ENCODE measurements at regions not wholly inside any gene's neighbourhood (a gene's known extent, or its start where the extent isn't known, plus 50 kb on each side); places are given as distances from the start of the nearest gene placed in this dataset.

- 2% methylated on average over 3 of the region's 3 CpGs for WGBS (ENCODE audit: low lambda C conversion rate)
- no TSS peak for BruUV-seq (replicated peaks)
- no peak for FAIRE-seq
- Histone ChIP-seq H3K9ac (ENCODE audit: insufficient read depth, low read depth, low read length) (no peak overlapping the region), H3K9me3 (ENCODE audit: low read length) (peaks cover 51% of the 10 kb centered on the region), H3K36me3 (replicated peaks in 1 of 2; ENCODE audit: control insufficient read depth in 1 of 2, insufficient read depth in 2 of 2, low read length in 2 of 2) (no peaks in the 10 kb centered on the region), H3K79me2 (ENCODE audit: insufficient read depth, low read length) (no peaks in the 10 kb centered on the region), H2AFZ (ENCODE audit: low read length) (no peak overlapping the region), H4K20me1 (ENCODE audit: insufficient read depth, low read length) (no peaks in the 10 kb centered on the region), H3K4me2 (ENCODE audit: low read depth, low read length) (no peak overlapping the region), H3K4me1 (ENCODE audit: insufficient read depth, low read length) (no peaks in the 10 kb centered on the region), H3K4me3 (replicated peaks in 1 of 3; ENCODE audit: insufficient read depth in 1 of 3, low read depth in 2 of 3, low read length in 3 of 3) (no peak overlapping the region), H3K27me3 (ENCODE audit: control insufficient read depth in 1 of 2, insufficient read depth in 2 of 2, low read length in 2 of 2) (no peaks in the 10 kb centered on the region), H3K27ac (ENCODE audit: extremely low read length, insufficient read depth, low read length) (no peak overlapping the region)
- DNase-seq (ENCODE audit: low spot score) = no peak
- TF ChIP-seq RNF2 (conservative IDR thresholded peaks at IDR 0.05; ENCODE audit: low read depth) = no peak
- TF ChIP-seq FOXA3 (CRISPR knock-in tag; IDR thresholded peaks at IDR 0.05) = no peak
- TF ChIP-seq ZNF777 (CRISPR knock-in tag; IDR thresholded peaks at IDR 0.05) = no peak
- TF ChIP-seq, protein P1, sequence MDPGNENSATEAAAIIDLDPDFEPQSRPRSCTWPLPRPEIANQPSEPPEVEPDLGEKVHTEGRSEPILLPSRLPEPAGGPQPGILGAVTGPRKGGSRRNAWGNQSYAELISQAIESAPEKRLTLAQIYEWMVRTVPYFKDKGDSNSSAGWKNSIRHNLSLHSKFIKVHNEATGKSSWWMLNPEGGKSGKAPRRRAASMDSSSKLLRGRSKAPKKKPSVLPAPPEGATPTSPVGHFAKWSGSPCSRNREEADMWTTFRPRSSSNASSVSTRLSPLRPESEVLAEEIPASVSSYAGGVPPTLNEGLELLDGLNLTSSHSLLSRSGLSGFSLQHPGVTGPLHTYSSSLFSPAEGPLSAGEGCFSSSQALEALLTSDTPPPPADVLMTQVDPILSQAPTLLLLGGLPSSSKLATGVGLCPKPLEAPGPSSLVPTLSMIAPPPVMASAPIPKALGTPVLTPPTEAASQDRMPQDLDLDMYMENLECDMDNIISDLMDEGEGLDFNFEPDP (CRISPR knock-in tag; conservative IDR thresholded peaks at IDR 0.05) = no peak
- no peak for TF ChIP-seq NR3C1 (CRISPR knock-in tag; IDR thresholded peaks at IDR 0.05)
- TF ChIP-seq CERS6 (CRISPR knock-in tag; IDR thresholded peaks at IDR 0.05) = no peak
- no peak for TF ChIP-seq ZNF687 (CRISPR knock-in tag; IDR thresholded peaks at IDR 0.05)
- TF ChIP-seq, protein P2, sequence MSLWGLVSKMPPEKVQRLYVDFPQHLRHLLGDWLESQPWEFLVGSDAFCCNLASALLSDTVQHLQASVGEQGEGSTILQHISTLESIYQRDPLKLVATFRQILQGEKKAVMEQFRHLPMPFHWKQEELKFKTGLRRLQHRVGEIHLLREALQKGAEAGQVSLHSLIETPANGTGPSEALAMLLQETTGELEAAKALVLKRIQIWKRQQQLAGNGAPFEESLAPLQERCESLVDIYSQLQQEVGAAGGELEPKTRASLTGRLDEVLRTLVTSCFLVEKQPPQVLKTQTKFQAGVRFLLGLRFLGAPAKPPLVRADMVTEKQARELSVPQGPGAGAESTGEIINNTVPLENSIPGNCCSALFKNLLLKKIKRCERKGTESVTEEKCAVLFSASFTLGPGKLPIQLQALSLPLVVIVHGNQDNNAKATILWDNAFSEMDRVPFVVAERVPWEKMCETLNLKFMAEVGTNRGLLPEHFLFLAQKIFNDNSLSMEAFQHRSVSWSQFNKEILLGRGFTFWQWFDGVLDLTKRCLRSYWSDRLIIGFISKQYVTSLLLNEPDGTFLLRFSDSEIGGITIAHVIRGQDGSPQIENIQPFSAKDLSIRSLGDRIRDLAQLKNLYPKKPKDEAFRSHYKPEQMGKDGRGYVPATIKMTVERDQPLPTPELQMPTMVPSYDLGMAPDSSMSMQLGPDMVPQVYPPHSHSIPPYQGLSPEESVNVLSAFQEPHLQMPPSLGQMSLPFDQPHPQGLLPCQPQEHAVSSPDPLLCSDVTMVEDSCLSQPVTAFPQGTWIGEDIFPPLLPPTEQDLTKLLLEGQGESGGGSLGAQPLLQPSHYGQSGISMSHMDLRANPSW (CRISPR knock-in tag; IDR thresholded peaks at IDR 0.05; ENCODE audit: borderline replicate concordance) = no peak
- TF ChIP-seq ZNF17 (CRISPR knock-in tag; IDR thresholded peaks at IDR 0.05) = no peak
- no peak for TF ChIP-seq ZNF333 (CRISPR knock-in tag; IDR thresholded peaks at IDR 0.05; ENCODE audit: borderline replicate concordance)
- no peak for TF ChIP-seq ZNF674 (CRISPR knock-in tag; IDR thresholded peaks at IDR 0.05; ENCODE audit: low read depth)
- no peak for TF ChIP-seq ZNF883 (CRISPR knock-in tag; IDR thresholded peaks at IDR 0.05; ENCODE audit: not compliant biosample characterization)
- no peak for ATAC-seq
- in situ Hi-C loops (cut with HindIII; ENCODE audit: extremely low pct_ligation_motif_present, low pct_unique_long_range_greater_than_20kb) = no loop called here
- ChIA-PET POLR2A (no interaction called here), CTCF (ENCODE audit: low intra/inter-chr PET ratio, low total read pairs) (no interaction called here)
- intact Hi-C loops (cut with micrococcal nuclease; ENCODE audit: unreplicated experiment) = no loop called here
Measured at GRCh38 chr14:39957290-39957689, 525.1 kb upstream of the FBXO33 start.

All from HepG2 (cell line).